ENCODE measurements at regions not wholly inside any gene's neighbourhood (a gene's known extent, or its start where the extent isn't known, plus 50 kb on each side); places are given as distances from the start of the nearest gene placed in this dataset.
"Not testable (repeated sequence)": the region's sequence is repeated elsewhere in the genome, so short reads cannot be mapped to it uniquely, and the experiment has no call there.

- Histone ChIP-seq H2AK9ac (replicated peaks; ENCODE audit: low read depth, low read length, poor library complexity) (no peak overlapping the region), H2BK120ac (ENCODE audit: low read depth, low read length) (no peak overlapping the region), H2BK5ac (ENCODE audit: low read depth, low read length, poor library complexity, severe bottlenecking) (no peak overlapping the region), H3K4me2 (ENCODE audit: low read depth, low read length) (no peak overlapping the region), H3K4me1 (ENCODE audit: control insufficient read depth, insufficient read depth, low read length) (no peaks in the 10 kb centered on the region), H3K4ac (ENCODE audit: low read depth, low read length) (no peak overlapping the region), H4K8ac (ENCODE audit: low read depth in 2 of 2, low read length in 2 of 2) (no peak overlapping the region), H4K5ac (ENCODE audit: low read depth, low read length) (no peak overlapping the region), H3K27ac (ENCODE audit: insufficient read depth, low read length) (no peak overlapping the region), H2AK5ac (ENCODE audit: low read depth, low read length) (no peak overlapping the region), H3K4me3 (ENCODE audit: insufficient read depth, low read depth, low read length) (no peak overlapping the region), H3K9me3 (ENCODE audit: control insufficient read depth, insufficient read depth, low read length) (peaks cover 3% of the 10 kb centered on the region; the same call in 1 of the 2 replicates), H2BK15ac (ENCODE audit: low read depth, low read length) (no peak overlapping the region), H2BK20ac (ENCODE audit: low read depth, low read length) (no peak overlapping the region), H3K36me3 (ENCODE audit: control insufficient read depth, insufficient read depth, low read length) (no peaks in the 10 kb centered on the region), H3K56ac (ENCODE audit: extremely low read depth, insufficient read depth, low read length) (no peak overlapping the region), H2AFZ (replicated peaks; ENCODE audit: low read length, poor library complexity) (no peak overlapping the region), H3K79me1 (ENCODE audit: low read depth in 1 of 2, low read length in 2 of 2) (no peaks in the 10 kb centered on the region), H4K91ac (ENCODE audit: insufficient read depth, low read depth, low read length) (no peak overlapping the region), H3K27me3 (ENCODE audit: control insufficient read depth, insufficient read depth, low read length) (no peaks in the 10 kb centered on the region), H4K20me1 (ENCODE audit: insufficient read depth, low read length) (no peaks in the 10 kb centered on the region), H3K14ac (replicated peaks; ENCODE audit: low read depth, low read length) (no peak overlapping the region), H3K9ac (ENCODE audit: low read depth, low read length) (no peak overlapping the region), H3K18ac (ENCODE audit: low read depth, low read length) (no peak overlapping the region), H3K9me1 (ENCODE audit: insufficient read depth, low read length) (no peaks in the 10 kb centered on the region), H3K23ac (ENCODE audit: low read depth, low read length) (no peak overlapping the region)
- dilution Hi-C loops (cut with HindIII; ENCODE audit: low sequenced_read_pairs, unreplicated experiment) = no loop called here
- ChIA-PET CTCF (no interaction called here), POLR2A (ENCODE audit: unreplicated experiment) (no interaction called here)
- no peak for DNase-seq
- intact Hi-C loops (cut with micrococcal nuclease) = no loop called here
- BruUV-seq (replicated peaks) = no TSS peak
- no CpG with 5 or more reads among the region's 2 CpGs for WGBS, 2 experiments (ENCODE audit: extremely low coverage in 2 of 2, insufficient read length in 1 of 2)
- in situ Hi-C loops (cut with MboI; ENCODE audit: low sequenced_read_pairs) = no loop called here
- no peak for TF ChIP-seq NFE2L2 (IDR thresholded peaks at IDR 0.05; ENCODE audit: low read depth, low read length)
- no peak for TF ChIP-seq CTCF (conservative IDR thresholded peaks at IDR 0.05; ENCODE audit: low read depth, low read length)
- no peak for TF ChIP-seq CHD1 (IDR thresholded peaks at IDR 0.05; ENCODE audit: low read depth, low read length)
- no peak for TF ChIP-seq POLR2A (IDR thresholded peaks at IDR 0.05; ENCODE audit: low read depth, low read length)
- no peak for ATAC-seq (ENCODE audit: low read depth)
These were observed 452.4 kb upstream of the PHF14 start for GRCh38 chr7:10521306-10521705.

GRCh38 chr7:10533429-10533828 is 440.2 kb upstream of the PHF14 start:
- H3K36me3 ChIP-seq (ENCODE audit: control insufficient read depth, insufficient read depth, low read length); H3K4me1 ChIP-seq (ENCODE audit: control insufficient read depth, insufficient read depth, low read length); H3K27ac ChIP-seq (ENCODE audit: insufficient read depth, low read length); CTCF ChIA-PET; H3K14ac ChIP-seq (replicated peaks; ENCODE audit: low read depth, low read length); H3K4ac ChIP-seq (ENCODE audit: low read depth, low read length); H4K8ac ChIP-seq (ENCODE audit: low read depth in 2 of 2, low read length in 2 of 2); H3K23ac ChIP-seq (ENCODE audit: low read depth, low read length); DNase-seq; H3K9me1 ChIP-seq (ENCODE audit: insufficient read depth, low read length); intact Hi-C loops (cut with micrococcal nuclease); H4K20me1 ChIP-seq (ENCODE audit: insufficient read depth, low read length); H4K5ac ChIP-seq (ENCODE audit: low read depth, low read length); H2BK120ac ChIP-seq (ENCODE audit: low read depth, low read length); H3K9me3 ChIP-seq (ENCODE audit: control insufficient read depth, insufficient read depth, low read length); H3K27me3 ChIP-seq (ENCODE audit: control insufficient read depth, insufficient read depth, low read length); POLR2A ChIA-PET (ENCODE audit: unreplicated experiment); H2AK5ac ChIP-seq (ENCODE audit: low read depth, low read length); BruUV-seq (replicated peaks); ATAC-seq (ENCODE audit: low read depth); in situ Hi-C loops (cut with MboI; ENCODE audit: low sequenced_read_pairs); H3K9ac ChIP-seq (ENCODE audit: low read depth, low read length); H3K4me3 ChIP-seq (ENCODE audit: insufficient read depth, low read depth, low read length); H2BK5ac ChIP-seq (ENCODE audit: low read depth, low read length, poor library complexity, severe bottlenecking); H2BK15ac ChIP-seq (ENCODE audit: low read depth, low read length); H3K79me1 ChIP-seq (ENCODE audit: low read depth in 1 of 2, low read length in 2 of 2); H3K56ac ChIP-seq (ENCODE audit: extremely low read depth, insufficient read depth, low read length); H2AFZ ChIP-seq (replicated peaks; ENCODE audit: low read length, poor library complexity); H4K91ac ChIP-seq (ENCODE audit: insufficient read depth, low read depth, low read length); dilution Hi-C loops (cut with HindIII; ENCODE audit: low sequenced_read_pairs, unreplicated experiment); H2BK20ac ChIP-seq (ENCODE audit: low read depth, low read length); H3K18ac ChIP-seq (ENCODE audit: low read depth, low read length); H2AK9ac ChIP-seq (replicated peaks; ENCODE audit: low read depth, low read length, poor library complexity); H3K4me2 ChIP-seq (ENCODE audit: low read depth, low read length): not testable (repeated sequence)
- no CpG with 5 or more reads among the region's 13 CpGs for WGBS, 2 experiments (ENCODE audit: extremely low coverage in 2 of 2, insufficient read length in 1 of 2)

Data from IMR-90 (cell line).